HG02759 (cell line): ENCODE measurements at regions not wholly inside any gene's neighbourhood (a gene's known extent, or its start where the extent isn't known, plus 50 kb on each side); places are given as distances from the start of the nearest gene placed in this dataset.

Source experiments
- ATAC-seq: cut with Tn5 transposase; IDR thresholded peaks from one replicate; pipeline ENCODE4 v1.9.1; 2021; ENCODE audit warnings: mild to moderate bottlenecking, moderate library complexity; ENCODE audit not compliant: unreplicated experiment

GRCh38 chr9:1653282-1653681, 361.9 kb upstream of the SMARCA2 start:
- no peak for ATAC-seq

DNA sequence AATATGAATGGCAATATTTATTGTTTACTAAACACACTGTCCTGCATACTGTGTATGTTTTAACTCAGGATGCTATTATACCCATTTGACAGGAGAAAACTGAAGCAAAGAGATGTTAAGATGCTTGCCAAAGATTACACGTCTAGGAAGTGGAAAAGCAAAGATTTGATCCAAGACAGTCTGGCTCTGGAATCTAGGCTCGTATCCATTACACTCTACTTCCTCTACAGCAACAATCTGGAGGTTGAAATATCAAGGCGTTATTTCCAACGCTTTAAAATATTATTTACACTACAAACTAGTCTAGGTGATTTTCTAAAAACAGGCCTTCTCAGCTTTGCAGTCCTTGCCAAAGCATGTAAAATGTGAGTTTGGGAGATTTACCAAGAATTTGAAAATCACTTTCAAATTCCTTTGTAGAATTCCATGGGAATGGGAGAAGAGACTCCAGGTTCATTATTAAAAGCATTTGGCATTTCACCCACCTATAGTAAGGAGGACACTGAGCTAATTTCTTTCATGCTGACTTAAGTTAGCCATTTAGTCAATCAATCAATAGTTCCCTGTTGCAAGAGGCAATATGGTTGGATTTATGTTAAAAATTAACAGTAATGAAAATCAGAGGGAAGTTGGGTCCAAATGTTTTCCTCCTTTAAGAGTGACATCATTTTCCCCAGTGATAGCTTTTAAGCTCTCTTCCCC, 356.3 kb upstream of the SMARCA2 start:
- ATAC-seq: no peak

- ATAC-seq: no peak
These were observed 355.8 kb upstream of the SMARCA2 start for GRCh38 chr9:1659363-1659690.

GRCh38 chr9:1668441-1668840, 346.7 kb upstream of the SMARCA2 start:
- ATAC-seq: no peak

- no peak for ATAC-seq
These were observed 341.8 kb upstream of the SMARCA2 start for GRCh38 chr9:1673300-1673699.

GRCh38 chr9:1676771-1677170, 338.4 kb upstream of the SMARCA2 start:
- ATAC-seq: no peak

DNA sequence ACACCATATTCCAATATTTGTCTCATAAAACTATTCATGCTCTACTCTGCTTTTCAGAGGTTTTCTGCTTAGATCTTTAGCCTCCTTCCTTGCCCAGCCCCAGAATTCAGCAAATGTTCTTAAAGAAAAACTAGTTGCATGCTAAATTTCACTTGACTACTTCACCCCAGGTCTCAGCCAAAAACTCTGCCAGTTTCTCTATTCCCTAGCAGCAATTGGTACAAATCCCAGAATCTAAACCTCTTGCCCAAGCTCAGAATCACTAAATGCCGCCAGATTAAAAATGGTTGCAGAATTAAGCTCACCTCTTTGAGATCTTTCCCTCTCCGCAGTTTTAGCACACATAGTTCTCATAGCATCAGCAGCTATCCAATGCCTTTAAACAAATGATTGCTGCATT, 331.2 kb upstream of the SMARCA2 start:
- no peak for ATAC-seq

DNA sequence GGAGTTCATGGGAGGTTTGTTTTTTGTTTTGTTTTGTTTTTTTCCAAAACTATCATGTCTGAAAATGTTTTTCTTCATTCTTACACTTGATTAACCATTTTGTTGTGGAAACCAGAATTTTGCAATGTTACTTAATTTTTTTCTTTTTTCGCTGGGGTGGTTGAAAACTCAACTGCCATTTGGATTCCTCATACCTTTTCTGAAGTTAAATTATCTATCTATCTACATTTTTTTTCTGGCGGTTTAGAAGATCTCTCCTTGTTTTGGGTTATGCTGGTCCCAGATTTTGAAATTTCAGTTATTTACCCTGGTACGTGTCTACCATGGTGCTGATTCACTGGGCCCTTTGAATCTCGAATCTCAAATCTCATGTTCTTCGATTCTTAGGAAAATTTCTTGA, 316.2 kb upstream of the SMARCA2 start:
- ATAC-seq: no peak

DNA sequence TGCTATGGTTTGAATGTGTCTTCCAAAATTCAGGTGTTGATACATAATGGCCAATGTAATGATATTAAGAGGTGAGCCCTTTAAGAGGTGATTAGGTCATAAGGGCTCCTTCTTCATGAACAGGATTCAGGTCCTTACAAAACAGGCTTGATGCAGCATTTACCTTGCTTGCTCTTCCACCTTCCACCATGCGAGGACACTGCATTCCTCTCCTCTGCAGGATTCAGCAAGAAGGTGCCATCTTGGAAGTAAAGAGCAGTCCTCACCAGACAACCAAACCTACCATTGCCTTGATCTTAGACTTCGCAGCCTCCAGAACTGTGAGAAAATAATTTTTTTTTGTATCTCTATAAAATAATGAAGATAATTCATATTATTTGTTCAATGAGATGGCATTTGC, 314.0 kb upstream of the SMARCA2 start:
- no peak for ATAC-seq

GRCh38 chr9:1702701-1703100, 312.4 kb upstream of the SMARCA2 start:
- no peak for ATAC-seq

DNA sequence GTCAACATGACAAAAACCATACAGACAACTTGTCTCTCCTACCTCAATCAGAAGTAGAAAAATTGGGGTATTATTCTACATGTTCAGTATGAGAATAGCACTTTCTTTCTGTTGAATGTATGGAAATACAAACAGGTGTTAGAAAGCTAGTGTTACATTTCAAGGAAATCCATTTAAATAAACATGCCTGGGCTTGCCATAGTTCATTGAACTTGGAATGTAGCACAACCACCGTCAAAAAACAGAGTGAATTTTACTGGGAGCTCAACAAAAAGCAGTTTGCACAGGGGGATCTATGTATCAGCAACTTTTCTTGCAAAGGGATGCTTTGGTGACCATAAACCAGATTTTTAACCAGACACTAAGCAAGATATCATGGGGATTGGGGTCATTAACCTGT, 307.9 kb upstream of the SMARCA2 start:
- ATAC-seq: no peak

- no peak for ATAC-seq
These were observed 306.9 kb upstream of the SMARCA2 start for GRCh38 chr9:1708219-1708618.

- no peak for ATAC-seq
These were observed 305.8 kb upstream of the SMARCA2 start for GRCh38 chr9:1709347-1709746.

DNA sequence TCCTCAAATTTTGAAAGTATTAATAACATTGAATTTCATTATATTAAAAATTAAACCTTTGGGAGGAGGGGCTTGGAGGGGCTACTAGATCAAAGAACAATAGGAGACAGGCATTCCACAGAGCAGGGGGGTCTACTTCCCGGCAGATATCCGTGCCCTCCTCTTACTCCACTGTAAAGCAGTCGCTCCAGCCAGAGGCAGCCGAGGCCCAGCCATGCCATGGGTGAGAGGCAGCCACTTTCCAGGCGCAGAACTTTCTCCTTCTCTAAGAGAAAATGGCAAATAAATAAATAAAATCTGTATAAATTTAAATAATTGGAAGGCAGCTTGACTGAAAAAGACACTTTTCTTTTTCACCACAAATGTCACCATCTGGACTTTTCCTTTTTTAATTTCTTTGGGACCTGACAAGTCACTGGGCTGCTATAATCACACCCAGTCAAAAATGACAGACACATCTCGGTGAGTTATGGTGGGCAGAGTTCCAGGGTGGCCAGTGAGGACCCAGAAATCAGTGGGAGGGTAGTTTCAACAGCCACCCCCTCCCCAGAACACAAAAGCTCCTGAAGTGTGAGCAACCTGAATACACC, 302.2 kb upstream of the SMARCA2 start:
- no peak for ATAC-seq

- no peak for ATAC-seq
These were observed 301.3 kb upstream of the SMARCA2 start for GRCh38 chr9:1713841-1714240.

DNA sequence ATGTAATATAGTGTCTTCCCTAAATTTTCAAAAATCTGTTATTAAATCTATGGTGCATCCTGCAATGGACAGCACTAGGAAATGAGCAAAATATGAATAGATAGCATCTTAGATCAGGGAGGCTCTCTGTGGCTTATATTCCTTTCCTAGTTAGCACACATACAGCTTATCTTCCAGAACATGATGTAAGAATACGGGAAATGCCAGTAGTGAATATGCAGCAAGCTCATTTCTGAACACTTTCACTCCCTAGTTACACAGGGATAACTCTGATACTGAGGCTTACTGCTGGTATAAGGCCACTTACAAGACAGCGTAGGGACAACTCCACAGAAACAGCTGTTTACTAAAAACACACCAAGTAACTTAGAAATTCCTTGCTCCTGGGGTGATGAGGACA, 297.3 kb upstream of the SMARCA2 start:
- ATAC-seq: no peak

DNA sequence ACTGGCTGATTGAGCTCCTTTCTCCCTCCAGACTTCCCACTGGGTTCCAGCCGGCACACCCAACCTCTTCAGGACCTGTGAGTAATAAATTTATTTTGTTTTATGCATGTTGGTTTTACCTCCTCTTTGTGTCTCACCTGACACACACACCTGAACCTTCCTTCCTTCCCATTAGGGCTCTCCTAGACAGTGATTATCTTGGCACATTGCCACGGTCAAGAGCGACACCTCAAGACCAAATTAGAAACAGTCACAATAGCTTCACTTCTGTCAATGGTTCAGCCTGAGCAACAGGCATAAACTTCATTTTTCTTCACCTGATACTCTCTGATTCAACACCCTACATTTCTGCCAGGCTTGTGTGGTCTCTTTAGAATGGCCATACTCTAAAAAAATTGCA, 296.3 kb upstream of the SMARCA2 start:
- ATAC-seq: no peak

GRCh38 chr9:1721196-1721595, 294.0 kb upstream of the SMARCA2 start:
- no peak for ATAC-seq

GRCh38 chr9:1722404-1722803, 292.7 kb upstream of the SMARCA2 start:
- ATAC-seq: no peak

DNA sequence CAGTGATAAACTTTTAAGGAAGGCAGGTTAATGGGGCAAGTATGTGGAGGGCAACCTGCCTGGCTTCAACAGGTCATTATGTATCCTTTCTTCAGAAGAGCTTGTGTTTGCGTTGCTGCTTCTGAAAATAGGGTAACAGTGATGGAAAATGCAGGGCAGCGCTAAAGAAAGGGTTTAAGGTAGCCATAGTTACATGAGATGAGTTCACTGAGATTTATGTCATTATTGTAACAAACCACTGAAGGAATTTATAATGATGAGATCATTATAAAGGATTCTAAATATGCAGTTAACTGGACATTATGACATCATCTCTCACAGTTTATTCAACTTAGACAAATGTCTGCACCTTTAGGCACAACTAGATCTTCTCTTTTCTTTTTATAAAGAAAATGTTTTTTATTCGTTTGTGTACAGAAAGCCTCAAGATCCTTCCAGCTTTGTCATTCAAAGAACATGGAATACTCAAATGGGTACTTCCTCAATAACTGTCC, 291.6 kb upstream of the SMARCA2 start:
- ATAC-seq: no peak

DNA sequence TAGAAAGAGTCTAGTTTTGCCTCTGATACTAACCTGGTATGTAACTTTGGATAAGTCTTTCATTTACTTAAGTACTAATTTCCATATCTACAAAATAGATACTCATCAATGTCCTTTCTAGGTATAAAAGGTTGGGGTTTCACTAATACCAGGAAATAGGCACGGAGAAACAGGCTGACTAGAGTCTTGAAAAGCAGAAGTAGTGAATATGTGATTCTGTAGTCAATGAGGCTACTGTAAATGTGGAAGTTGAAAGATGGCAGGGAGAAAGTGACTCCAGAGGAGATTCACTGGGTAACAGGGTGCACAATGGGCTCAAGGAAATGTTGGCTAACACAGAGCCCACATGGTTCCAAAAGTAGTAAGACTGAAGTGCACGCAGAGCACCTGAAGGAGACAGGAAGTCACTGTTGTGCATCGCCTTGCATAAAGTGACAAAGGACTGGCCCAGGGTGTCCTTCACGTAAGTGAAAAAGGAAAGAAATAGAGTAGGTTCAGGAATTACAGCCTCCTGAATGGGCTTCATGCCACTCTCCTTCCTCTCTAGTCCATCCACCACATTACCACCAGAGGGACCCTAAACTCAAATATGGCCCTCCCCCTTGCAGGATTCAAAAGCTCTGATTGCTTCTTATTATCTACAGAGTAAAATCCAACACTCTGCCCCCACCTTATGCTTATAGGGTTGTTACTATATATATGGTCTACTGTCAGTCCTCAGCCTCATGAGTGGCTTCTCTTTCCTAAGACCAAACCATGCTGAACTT, 288.0 kb upstream of the SMARCA2 start:
- ATAC-seq: no peak

GRCh38 chr9:1729631-1730030, 285.5 kb upstream of the SMARCA2 start:
- ATAC-seq: no peak
